ENCODE measurements at regions not wholly inside any gene's neighbourhood (a gene's known extent, or its start where the extent isn't known, plus 50 kb on each side); places are given as distances from the start of the nearest gene placed in this dataset.
"Not testable (repeated sequence)": the region's sequence is repeated elsewhere in the genome, so short reads cannot be mapped to it uniquely, and the experiment has no call there.

DNA sequence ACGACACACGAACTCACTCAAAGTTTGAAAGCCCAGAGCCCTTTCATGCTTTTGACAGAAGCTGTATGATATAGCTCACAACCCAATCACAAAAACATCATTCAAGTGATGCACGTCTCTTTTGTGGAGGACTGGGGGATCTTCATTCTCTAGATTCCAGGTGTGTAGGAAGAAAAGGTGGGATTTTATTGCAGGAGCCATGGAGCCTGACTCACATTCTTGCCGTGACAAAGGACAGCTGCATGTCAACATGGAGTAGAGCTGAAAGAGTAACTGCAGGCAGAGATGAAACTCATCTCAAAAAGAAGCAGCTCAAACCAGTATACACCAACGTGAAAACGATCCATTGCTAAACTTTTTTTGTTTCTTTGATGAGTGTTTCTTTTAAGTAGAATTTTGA, 50.9 kb upstream of the PDE1A start:
- no peak for DNase-seq

DNA sequence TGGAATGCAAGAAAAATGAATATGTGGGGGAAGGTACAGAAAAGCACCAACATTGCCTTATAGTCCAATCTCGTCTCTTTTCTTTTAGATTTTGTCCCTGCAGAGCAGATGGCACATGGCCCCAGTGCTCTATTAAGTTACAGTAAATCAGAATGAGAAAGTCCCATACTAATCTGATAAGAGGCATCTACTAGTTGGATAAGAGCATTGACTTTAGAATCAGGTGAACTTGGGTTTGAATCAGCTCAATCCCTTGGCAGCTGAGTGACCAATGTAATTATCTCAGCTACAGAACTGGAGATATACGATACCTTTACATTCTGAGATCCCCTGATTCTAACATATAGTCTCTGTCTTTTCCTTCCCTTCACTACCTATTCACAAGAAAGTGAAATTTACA, 54.8 kb upstream of the PDE1A start:
- DNase-seq, result no peak

DNA sequence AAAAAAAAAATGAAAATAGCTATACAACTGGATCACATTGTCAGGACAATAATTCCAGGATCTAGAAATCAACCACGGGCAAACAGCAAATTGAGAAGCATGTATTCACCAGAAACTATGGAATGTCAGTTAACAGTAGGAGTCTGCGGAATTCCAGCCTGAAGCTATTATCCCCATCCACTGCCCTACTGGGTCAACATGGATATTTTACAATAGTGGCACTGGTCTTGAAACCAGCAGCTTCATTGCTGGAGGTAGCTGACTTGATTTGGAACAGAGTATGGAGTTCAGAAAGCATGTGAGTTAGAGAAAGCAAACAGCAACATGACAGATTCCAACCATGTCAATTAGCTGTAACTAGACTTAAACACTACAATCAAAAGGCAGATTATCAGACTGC, 55.7 kb upstream of the PDE1A start:
- DNase-seq, result no peak

DNA sequence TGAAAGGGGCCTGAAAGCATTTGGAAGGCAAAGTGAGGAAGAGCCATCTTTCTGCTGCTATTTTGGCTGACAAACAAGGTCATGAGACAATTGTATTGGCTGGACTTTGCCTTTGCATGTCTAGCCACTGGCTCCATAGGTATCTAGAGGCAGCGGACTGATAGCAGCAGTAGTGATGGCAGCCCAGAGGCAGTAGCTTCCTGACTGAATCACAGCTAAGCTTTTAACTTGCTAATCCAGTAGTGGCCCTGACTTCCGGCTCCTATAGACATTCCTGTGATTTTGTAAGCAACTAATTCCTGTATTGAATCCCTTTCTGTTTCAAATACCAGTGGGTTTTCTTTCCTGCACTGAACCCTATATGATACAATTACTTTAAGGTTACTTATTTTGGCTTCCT, 69.8 kb upstream of the PDE1A start:
- no peak for DNase-seq

DNA sequence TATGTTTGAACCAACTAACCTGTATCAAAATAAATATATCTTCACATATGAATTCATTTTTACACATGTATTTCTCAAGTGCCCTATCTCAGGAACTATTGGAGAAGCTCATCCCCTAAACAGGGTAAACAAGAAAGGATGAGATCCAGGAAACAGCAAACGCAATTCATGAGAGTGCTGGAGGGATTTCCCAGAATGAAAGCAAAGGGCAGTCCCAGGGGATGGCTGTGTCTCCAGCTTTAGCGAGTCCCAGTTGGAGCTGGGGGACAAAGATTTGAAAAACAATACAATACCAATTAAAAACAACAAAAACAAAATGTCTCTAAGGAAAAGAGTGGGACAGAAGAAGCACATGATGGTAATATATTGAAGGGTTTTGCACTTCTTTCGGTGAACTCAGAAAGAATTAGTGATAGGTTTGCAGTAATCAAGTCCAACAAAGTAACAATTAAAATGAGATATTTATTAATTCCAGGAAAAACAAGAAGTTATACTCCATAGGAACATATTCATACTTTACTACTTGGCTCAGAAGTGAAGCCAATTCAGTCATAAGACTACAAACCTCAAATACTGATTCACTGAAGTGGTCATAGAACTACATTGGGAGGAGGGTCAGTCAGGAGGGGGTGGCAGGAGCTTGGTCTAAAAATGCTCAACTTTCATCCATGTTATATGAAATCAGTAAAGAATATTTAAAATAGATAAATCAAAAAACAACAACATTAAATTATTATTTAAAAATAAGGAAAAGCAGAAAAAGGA, 73.1 kb upstream of the PDE1A start:
- DNase-seq, result no peak

DNA sequence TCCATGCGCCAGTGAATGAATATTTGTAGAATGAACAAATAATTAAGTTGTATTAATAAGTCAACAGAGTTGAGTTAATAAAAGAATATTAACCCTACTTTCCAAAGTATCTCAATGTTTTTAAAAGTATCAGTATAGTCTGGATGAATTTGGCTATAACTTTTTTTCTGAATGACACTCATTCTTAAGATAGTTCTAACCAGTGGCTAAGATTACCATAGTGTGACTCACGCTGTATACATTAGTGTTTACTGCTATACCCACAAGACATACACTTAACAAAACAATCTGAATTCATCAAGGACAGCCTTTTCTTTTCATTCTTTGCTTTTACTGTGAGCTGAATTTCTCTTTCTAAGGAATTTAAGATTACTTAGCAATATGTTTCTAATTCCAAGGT, 77.0 kb upstream of the PDE1A start:
- no peak for DNase-seq

DNA sequence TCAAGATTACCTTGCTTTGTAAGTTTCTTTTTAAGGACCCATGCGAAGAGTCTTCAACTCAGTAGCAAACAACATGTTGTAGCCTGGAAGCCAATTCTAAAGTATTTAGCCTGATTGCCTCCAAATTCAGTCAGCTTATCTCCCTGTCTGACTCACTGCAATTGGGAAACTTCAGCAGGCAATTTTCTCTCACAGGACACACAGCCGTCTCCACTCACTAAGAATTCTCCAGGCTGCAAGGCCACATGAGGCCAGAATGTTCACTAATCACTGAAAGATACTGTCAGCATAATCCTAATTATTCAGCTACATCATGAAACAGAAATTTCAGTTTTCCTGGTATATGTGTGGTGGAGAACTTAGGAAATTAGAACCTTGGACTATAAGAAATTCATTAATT, 78.1 kb upstream of the PDE1A start:
- no peak for DNase-seq

DNA sequence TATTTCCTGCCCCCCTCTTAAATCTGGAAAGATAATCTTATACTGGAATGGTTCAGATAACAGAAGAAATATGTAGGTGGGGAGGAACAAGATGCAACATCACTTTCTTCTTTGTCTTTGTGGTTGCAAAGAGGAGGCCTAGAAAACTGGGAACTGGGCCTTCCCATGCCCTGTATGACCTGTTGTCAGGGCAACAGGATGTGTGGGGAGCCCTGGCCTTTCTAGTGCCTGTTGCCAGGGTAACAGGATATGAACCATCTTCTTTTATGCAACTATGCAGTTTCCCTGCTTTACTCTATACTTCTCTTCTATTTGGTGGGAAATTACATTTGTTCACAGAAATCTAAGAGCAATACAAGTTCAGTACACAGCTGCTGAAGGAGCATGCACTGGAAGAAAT, 79.8 kb upstream of the PDE1A start:
- no peak for DNase-seq

DNA sequence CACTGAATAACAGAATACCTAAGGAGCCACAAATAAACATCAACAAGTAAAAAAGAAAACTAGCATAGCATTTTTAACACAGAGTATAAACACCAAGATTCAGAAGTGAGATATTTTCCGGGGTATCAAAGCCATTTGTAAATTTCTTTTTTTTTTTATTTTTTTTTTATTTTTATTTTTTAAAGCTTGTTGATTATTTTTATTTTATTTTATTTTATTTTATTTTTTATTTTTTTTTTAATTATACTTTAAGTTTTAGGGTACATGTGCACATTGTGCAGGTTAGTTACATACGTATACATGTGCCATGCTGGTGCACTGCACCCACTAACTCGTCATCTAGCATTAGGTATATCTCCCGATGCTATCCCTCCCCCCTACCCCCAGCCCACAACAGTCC, 81.7 kb upstream of the PDE1A start:
- DNase-seq, result not testable (repeated sequence)

DNA sequence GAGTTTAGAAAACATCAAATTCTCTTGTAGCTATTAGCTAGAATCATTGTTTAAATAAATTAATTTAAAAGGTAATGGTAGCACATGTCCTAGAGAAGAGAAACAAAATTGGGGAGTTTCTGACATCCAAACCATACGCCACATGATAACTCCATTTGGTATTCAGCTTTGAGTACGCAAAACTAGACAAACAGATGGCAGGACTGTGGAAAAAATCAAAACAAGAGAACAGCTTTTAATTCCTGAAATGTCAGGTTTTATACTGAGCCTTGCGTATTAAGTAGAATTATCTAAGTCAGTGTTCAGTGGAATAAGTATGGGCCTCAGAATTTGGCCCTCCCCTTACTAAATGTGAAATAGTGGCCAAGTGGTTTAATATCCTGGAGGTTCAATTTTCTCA, 82.4 kb upstream of the PDE1A start:
- DNase-seq, result no peak

DNA sequence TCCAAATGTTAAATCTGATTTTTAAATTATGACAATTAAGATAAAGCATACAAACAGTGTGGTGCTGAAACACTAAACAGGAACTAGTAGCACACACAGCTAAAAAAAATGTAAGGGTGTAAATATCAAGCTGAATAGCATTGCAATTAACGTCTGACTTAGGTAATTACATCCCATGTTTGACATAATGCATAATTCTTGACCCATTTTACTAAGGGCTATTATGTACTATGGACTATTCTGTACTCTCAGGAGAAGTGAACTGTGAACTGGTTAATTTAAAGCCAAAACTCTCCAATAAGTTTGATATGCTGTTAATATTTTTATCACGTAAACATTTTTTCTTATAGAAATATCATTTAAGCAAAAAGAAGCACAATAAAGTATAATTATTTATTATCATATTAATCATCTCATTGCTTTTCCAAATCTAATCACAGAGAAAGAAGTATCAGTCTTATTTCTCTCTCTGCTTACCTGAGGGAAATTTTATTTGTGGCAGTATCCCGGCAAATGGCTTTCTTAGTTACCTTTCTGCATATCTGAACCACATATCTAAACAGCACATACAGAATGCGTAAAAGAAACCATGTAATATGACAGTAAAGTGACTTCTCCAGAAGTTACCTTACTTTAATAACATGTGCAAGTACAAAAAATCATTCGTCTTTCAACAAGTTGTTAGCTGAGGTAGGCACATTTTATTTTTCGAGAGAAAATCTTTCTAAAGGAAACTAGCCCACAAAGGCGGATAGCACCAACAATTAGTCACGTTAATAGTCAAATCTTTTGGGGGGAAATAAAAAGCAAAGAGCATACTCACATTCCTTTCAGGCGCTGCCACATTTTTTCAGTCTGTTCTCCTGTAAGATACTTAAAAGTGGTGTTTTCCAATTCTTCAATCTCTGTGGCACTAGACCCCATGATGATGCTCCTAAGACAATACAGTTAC, 94.9 kb upstream of the PDE1A start:
- DNase-seq, result no peak

DNA sequence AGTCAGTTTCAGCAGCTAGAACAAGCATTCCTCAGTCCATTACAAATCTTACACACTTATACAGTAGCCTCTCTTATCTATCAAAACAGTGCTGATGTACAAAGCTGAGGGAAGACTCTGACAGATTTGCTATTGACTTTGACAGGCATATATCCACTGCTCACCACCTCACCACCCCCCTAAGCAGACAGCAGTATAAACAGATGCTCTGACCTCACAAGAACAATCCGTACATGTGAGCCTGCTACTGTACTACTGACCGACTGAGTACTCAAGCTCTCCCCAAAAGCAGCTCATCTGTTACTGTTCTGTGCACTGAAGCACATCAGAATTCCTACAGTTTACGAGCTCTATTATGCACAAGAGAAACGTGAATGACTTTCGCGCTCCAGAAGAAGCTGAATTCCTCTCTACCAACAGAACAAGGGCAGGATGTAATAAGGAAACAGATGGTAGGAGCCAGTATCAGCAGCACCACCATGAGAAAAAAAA, 95.6 kb upstream of the PDE1A start:
- no peak for DNase-seq

DNA sequence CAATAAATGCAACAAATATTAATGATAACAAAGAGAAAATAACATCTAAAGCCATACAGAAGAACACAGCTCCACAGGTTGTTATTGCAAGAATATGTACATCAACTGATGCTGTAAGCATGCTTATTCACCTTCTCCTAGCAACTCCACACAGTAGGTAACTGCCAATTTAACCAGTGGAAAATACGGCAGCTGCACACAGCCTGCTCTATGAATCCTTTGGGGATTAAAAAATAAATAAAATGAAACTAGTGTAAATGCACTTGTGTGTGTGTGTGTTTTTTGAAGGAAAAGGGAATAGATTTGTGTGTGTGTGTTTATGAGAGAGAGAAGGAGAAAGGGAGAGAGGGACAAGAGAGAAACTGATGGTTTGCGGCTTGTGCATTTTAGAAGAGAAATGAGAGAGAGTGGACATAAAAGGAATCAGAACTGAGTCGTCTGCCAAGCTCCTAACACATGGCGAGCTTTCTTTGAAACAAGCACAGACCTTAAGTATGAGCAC, 96.2 kb upstream of the PDE1A start:
- no peak for DNase-seq

DNA sequence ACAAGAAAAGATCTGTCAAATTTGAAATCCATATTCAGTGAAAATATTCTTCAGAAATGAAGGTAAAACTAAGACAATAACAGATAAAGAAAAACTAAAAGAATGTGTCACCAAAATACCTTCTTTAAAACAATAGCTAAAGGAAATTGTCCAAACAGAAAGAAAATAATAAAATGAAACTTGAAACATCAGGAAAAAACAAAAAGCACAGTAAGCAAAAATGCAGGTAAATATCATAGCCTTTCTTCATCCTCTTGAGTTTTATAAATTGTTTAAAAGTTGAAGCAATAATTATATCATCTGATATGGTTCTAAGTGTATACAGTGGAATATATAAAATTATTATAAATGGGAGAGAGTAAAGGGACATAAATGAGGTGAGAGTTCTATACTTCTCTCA, 103.8 kb upstream of the PDE1A start:
- no peak for DNase-seq

DNA sequence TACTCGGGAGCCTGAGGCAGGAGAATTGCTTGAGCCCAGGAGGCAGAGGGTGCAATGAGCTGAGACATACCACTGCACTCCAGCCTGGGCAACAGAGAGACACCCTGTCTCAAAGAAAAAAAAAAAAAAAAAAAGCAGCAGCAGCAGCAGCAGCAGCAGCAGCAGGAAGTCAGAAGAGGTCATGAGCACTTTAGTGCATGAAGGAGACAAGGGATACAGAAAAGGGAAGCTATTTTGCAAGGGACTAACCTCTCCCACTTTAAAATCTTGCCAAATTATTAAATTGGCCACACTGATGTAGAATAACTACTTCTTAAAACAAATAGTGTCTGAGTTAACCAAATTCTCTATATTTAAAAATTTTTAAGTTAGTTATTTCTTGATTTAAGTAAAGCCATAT, 113.4 kb upstream of the PDE1A start:
- DNase-seq, result no peak

DNA sequence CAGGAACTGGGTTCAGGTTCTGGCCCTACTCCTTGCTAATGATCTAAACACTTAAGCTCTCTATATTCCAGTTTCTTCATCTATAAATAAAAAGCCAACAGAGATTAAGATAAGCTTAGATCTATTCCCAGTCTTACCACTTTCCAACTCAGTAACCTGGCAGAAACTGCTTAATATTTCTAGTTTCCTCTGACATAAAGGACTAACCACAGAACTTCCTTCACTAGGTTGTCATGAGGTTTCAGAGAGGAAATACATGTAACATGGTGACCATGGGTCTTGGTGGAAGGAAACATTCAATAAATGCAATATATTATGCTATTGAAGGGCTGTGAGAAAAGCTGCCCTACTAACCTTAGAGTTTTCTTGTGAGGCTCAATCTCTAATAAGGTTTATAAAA, 114.4 kb upstream of the PDE1A start:
- DNase-seq, result no peak

DNA sequence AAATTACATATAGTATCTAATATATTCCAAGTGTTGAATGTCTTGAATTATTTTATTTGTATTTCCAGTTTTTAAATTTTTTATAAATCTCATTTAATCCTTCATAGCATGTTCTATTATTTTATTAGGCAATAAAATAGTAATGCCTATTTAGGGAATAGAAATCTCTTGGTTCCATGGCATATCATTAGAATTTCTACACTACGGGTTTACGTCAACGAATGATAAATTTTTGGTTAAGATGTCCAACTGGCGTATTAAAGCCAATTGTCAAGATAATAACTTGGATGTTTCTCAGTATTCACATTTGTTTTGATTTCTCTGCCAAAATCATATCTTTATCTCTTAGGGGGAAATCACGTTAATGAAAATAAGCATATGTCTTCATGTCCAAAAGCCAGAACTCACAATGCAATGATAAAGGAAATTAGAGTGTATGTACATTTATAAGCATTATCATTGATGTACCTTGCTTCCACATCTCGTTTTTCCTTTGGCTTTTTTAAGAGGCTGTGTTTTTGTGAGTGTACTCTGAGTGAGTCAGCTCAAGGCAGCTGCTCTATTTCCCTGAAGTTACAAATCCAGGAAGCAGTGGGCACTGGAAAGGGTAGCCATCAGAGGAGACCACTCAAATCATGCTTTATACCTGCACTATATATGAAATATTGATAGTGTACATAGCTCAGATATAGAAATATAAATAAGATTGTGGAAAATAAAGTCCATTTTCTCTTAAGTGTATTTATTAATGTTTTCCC, 115.8 kb upstream of the PDE1A start:
- DNase-seq, result no peak

DNA sequence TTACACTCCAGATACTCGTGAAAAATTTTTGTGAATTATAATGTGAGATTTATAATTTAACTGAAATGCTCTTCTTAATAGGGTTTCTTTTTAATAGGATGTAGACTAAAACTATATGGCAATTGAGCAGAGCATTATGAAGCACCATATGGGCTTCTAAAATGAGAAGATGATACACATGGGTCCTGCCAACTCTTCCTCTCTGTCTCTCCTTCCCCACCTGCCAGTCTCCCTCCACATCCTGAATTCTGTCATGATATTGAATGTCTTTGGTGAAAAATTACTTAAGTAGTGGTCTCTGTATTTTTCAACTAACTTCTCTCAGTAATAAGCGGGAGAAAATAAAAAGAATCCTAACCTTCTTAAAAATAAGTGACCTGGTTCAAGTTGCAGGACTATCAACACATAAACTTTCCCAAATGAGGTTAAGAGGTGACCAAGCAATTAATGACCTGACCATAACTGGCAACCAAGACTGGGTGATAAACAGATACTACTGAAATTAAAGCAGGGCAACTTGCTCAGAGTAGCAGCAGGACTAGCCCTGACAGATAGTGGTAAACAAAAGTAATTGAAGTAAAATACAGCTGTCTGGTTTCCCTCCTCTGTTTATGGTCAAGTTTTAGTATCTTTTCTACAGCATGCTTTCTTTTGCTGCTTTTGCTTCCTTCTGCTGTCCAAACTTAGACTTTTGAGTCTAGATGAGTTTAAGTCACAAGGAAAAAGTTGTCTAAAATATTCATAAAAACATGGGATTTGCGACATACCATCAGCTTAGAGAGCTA, 117.1 kb upstream of the PDE1A start:
- DNase-seq, result no peak

DNA sequence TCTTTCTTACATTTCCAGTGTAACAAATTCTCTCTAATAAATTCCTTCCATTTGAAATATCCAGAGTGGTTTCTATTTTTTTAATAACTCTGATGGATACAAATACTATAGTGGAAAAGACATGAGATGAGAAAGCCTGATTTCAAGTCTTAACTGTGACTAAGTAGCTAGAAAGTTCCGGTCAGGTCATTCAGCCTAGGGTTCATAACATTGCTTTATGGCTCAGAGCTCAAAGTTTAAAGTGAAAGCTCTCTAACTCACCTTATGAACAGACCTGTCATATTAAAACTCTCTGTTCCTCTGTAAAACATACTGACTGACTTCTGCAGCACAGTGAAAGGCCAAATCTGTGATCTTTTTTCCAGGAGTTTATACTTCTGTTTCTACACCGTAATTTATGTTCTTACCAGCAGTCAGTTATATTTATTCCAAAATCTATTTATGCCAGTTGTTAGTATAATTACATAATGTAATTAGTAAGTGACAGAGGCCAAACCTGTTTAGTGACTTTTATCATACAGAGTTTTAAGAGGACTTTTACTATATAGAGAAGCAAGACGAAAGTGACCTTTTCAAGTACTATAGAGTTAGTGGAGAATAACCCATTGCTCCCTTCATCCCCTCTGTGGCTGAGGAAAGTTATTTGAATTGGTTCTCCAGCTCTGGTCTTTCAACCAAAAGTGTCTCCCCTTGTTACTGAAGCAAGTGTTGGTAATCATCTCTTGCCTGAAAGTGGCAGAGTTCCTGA, 118.8 kb upstream of the PDE1A start:
- DNase-seq, result no peak

DNA sequence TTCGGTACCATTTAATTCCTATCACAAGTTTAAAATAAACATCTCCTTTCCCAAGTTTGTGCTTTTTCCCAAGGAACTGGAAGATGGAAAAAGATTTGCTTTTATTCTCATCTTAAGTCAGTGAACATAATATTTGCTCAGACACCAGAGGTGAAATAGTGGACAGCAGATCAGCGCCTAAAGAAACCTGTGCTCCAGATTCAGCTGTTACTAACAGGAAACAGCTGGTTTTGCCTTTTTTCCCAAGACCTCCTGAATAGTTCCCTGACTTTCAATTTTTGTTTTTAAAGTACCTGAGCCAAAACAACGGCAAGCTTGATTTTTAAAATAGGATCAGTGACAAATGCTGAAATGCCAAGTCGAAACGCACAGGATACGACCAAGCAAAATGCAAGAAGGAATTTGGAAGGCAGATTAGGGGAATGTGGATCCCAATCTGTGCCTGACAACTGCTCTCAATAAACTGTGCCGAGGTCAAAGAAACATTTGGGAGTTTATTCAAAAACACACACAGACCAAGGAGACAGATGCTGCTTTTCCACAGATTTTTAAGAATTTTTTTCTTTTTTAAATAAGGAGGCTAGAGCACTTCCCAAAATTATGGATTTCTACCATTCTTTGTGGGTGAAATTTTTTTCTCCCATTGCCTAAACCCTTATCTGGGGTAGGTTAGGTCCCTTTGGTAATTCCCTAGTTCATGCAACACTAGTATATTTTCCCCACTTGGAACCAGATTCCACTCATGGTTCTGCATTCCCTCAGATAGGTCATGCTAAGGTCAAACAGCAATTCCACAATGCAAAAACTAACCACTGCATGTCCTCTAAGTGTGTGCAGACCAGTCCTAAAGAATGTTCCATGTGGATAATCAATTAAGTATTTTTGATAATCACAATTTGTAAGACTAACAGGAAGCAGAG, 121.5 kb upstream of the PDE1A start:
- no peak for DNase-seq

Measured in activated CD4-positive, alpha-beta T cell treated with anti-CD3 and anti-CD28 coated beads for 1 hour (primary cell).